ENCODE measurements at regions not wholly inside any gene's neighbourhood (a gene's known extent, or its start where the extent isn't known, plus 50 kb on each side); places are given as distances from the start of the nearest gene placed in this dataset.

DNA sequence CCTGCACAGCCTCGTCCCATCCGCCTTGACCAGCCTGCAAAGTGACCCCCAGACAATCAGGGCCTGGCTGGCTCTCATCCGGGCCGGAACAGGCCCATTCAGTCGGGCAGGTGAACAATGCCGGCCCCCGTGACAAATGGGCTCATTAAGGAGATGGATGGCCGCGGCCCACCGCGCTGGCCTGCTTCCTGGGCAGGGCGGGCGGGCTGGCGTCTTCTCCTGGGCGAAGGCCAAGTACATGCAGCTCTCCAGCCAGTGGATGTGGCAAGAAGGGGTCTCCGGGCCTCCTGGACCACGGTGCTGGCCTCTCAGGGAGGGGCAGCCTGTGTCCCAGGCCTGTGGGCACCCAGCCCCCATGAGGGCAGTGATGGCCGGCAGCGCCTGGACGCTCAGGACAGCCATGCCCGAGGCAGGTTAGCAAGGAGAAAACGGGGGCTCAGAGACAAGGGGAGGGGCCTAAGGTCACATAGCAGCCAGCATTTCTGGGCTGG is 1022.8 kb downstream of the BRD1 start:
- WGBS, 4 donors, result 40 to 64% (median 57%) methylated on average over 8 to 22 of the region's 22 CpGs
- Histone ChIP-seq H3K27ac (no peak overlapping the region), H3K36me3 (replicated peaks in 1 of 2) (no peaks in the 10 kb centered on the region), H3K27me3 (peaks cover 3% of the 10 kb centered on the region), H3K4me3 (no peak overlapping the region), H3K9me3 (replicated peaks in 1 of 3) (no peaks in the 10 kb centered on the region), H3K4me1 (replicated peaks in 1 of 2) (no peaks in the 10 kb centered on the region)
- no peak for DNase-seq
- no peak for TF ChIP-seq POLR2A (IDR thresholded peaks at IDR 0.05)
- TF ChIP-seq CTCF (IDR thresholded peaks at IDR 0.05), result no peak
- intact Hi-C loops (cut with DNase I), result no loop called here

- H3K4me1 ChIP-seq (replicated peaks in 1 of 2), result no peaks in the 10 kb centered on the region
- 78 to 100% (median 86%) methylated on average over 1 to 25 of the region's 25 CpGs for WGBS, 4 donors
- no peak for DNase-seq
- intact Hi-C loops (cut with DNase I), result no loop called here
- H3K27me3 ChIP-seq, result peaks cover 3% of the 10 kb centered on the region
- H3K9me3 ChIP-seq (replicated peaks in 1 of 3), result no peaks in the 10 kb centered on the region
- H3K27ac ChIP-seq, result no peak overlapping the region
- H3K4me3 ChIP-seq, result no peak overlapping the region
- TF ChIP-seq POLR2A (IDR thresholded peaks at IDR 0.05), result no peak
- TF ChIP-seq CTCF (IDR thresholded peaks at IDR 0.05), result no peak
- H3K36me3 ChIP-seq (replicated peaks in 1 of 2), result no peaks in the 10 kb centered on the region
Observed at GRCh38 chr22:48803948-48804810, 1023.5 kb downstream of the BRD1 start.

DNA sequence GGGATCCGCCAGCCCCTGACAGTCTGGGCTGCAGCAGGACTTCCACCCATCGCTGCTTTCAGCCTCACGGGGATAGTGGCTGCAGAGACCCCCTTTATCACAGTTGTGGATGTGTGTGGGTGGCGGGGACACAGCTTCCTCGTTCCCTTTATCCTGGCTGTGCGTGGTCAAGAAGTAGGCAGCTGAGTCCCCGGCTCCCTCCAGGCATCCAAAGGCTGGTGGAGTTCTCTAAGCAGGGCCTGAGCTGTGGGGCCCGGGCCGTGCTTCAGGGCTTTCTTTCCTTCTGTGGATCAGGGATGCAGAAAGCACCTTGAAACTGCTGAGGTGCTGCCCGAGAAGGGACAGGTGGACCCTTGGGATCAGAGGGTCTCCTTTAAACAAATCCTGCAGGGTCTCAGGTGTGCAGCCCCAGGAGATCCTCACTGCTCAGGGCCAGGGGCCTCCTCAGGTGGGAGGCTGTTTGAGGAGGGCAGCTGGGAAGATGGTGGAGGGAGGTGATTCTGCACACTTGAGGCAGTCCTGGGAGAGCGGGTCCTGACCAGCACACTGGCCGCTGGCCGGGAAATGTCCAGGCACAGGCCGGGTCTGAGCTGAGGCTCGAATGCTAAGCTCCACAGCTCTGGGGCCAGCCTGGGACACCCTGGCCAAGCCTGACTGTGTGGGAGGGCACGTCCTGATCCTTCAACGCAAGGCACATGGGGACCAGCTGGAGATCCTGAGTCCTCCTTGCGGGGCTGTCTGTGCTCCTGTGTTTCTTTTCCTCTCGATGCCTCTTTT is 1024.3 kb downstream of the BRD1 start:
- peaks cover 3% of the 10 kb centered on the region for H3K27me3 ChIP-seq
- no peak overlapping the region for H3K27ac ChIP-seq
- no peak overlapping the region for H3K4me3 ChIP-seq
- 70 to 79% (median 75%) methylated on average over 7 to 19 of the region's 19 CpGs for WGBS, 4 donors
- intact Hi-C loops (cut with DNase I), result no loop called here
- H3K36me3 ChIP-seq (replicated peaks in 1 of 2), result no peaks in the 10 kb centered on the region
- H3K9me3 ChIP-seq (replicated peaks in 1 of 3), result no peaks in the 10 kb centered on the region
- TF ChIP-seq POLR2A (IDR thresholded peaks at IDR 0.05) (no peak), CTCF (IDR thresholded peaks at IDR 0.05) (no peak)
- H3K4me1 ChIP-seq (replicated peaks in 1 of 2), result no peaks in the 10 kb centered on the region
- DNase-seq, result no peak

GRCh38 chr22:48802576-48802975 is 1025.1 kb downstream of the BRD1 start:
- H3K27ac ChIP-seq, result no peak overlapping the region
- no peak for TF ChIP-seq CTCF (IDR thresholded peaks at IDR 0.05)
- no peak for TF ChIP-seq POLR2A (IDR thresholded peaks at IDR 0.05)
- DNase-seq, result no peak
- intact Hi-C loops (cut with DNase I), result no loop called here
- H3K9me3 ChIP-seq (replicated peaks in 1 of 3), result no peaks in the 10 kb centered on the region
- H3K36me3 ChIP-seq (replicated peaks in 1 of 2), result no peaks in the 10 kb centered on the region
- H3K4me3 ChIP-seq, result no peak overlapping the region
- peaks cover 3% of the 10 kb centered on the region for H3K27me3 ChIP-seq
- no peaks in the 10 kb centered on the region for H3K4me1 ChIP-seq (replicated peaks in 1 of 2)
- 79 to 85% (median 80%) methylated on average over 11 to 19 of the region's 19 CpGs for WGBS, 4 donors

Measured in adrenal gland (tissue), 9 donors.